Stimulated activated naive B cell treated with anti-CD40 and anti-IgM and Interleukin-4, amounts not matched to agents 10 μg/mL and 1 μg/mL and 100 μg/mL, for 72 hours (primary cell): ENCODE measurements at regions not wholly inside any gene's neighbourhood (a gene's known extent, or its start where the extent isn't known, plus 50 kb on each side); places are given as distances from the start of the nearest gene placed in this dataset.
"Not testable (repeated sequence)": the region's sequence is repeated elsewhere in the genome, so short reads cannot be mapped to it uniquely, and the experiment has no call there.

ENCODE experiments used
- ATAC-seq, 2 donors: fragments of 150-1000 bp; cut with Tn5 transposase; replicated peaks; 2 replicates each; pipeline ENCODE4 v1.10.0; 2021; ENCODE audit warnings: moderate library complexity in 1 of 2
- DNase-seq: peaks from one replicate; pipeline ENCODE4 v3.0.0; 2021
- H3K27ac Mint-ChIP-seq: one replicate; pipeline ENCODE4 v1.8.0; 2022; ENCODE audit warnings: mild to moderate bottlenecking, mixed read lengths
- H3K27me3 Mint-ChIP-seq, 2 donors: one replicate each; pipeline ENCODE4 v1.8.0; 2022; ENCODE audit warnings: mixed read lengths in 2 of 2
- H3K36me3 Mint-ChIP-seq, 2 donors: one replicate each; pipeline ENCODE4 v1.8.0; 2022; ENCODE audit warnings: mixed read lengths in 2 of 2, mild to moderate bottlenecking in 1 of 2
- H3K4me1 Mint-ChIP-seq, 2 donors: one replicate each; pipeline ENCODE4 v1.8.0; 2022; ENCODE audit warnings: mixed read lengths in 2 of 2, mild to moderate bottlenecking in 1 of 2
- H3K4me3 Mint-ChIP-seq, 2 donors: one replicate each; pipeline ENCODE4 v1.8.0; 2022; ENCODE audit warnings: mild to moderate bottlenecking in 2 of 2, mixed read lengths in 2 of 2, moderate library complexity in 1 of 2
- H3K9me3 Mint-ChIP-seq, 2 donors: one replicate each; pipeline ENCODE4 v1.8.0; 2022; ENCODE audit warnings: mixed read lengths in 2 of 2, mild to moderate bottlenecking in 1 of 2

GRCh38 chr9:3741729-3742128 is 215.9 kb upstream of the RFX3 start:
- H3K27ac Mint-ChIP-seq = no peak overlapping the region
- ATAC-seq (no peak), DNase-seq (no peak)
- H3K4me1 Mint-ChIP-seq = no peaks in the 10 kb centered on the region
- H3K4me3 Mint-ChIP-seq = no peak overlapping the region
- peaks cover 5 to 8% of the 10 kb centered on the region in 2 donors for H3K27me3 Mint-ChIP-seq
- peaks cover 0 to 2% of the 10 kb centered on the region in 2 donors for H3K9me3 Mint-ChIP-seq
- no peaks in the 10 kb centered on the region for H3K36me3 Mint-ChIP-seq

GRCh38 chr9:3740690-3741419 is 215.1 kb upstream of the RFX3 start:
- Mint-ChIP-seq H3K4me1 (no peaks in the 10 kb centered on the region), H3K9me3 (no peaks in the 10 kb centered on the region), H3K27me3 (peaks cover 5 to 8% of the 10 kb centered on the region in 2 donors), H3K4me3 (no peak overlapping the region), H3K36me3 (no peaks in the 10 kb centered on the region), H3K27ac (no peak overlapping the region)
- ATAC-seq = no peak
- no peak for DNase-seq

- H3K4me1 Mint-ChIP-seq = peaks cover 3 to 6% of the 10 kb centered on the region in 2 donors
- H3K27ac Mint-ChIP-seq = no peak overlapping the region
- no peaks in the 10 kb centered on the region for H3K9me3 Mint-ChIP-seq
- peaks cover 0 to 4% of the 10 kb centered on the region in 2 donors for H3K27me3 Mint-ChIP-seq
- DNase-seq (no peak), ATAC-seq (no peak)
- no peak overlapping the region for H3K4me3 Mint-ChIP-seq
- no peaks in the 10 kb centered on the region for H3K36me3 Mint-ChIP-seq
Observed at GRCh38 chr9:3736161-3736560, 210.4 kb upstream of the RFX3 start.

GRCh38 chr9:3735251-3735650 is 209.4 kb upstream of the RFX3 start:
- H3K27me3 Mint-ChIP-seq = peaks cover 0 to 4% of the 10 kb centered on the region in 2 donors
- no peak overlapping the region for H3K4me3 Mint-ChIP-seq
- no peak for ATAC-seq
- no peak for DNase-seq
- H3K4me1 Mint-ChIP-seq = peaks cover 3 to 6% of the 10 kb centered on the region in 2 donors
- no peaks in the 10 kb centered on the region for H3K36me3 Mint-ChIP-seq
- no peak overlapping the region for H3K27ac Mint-ChIP-seq
- no peaks in the 10 kb centered on the region for H3K9me3 Mint-ChIP-seq

GRCh38 chr9:3733527-3734262 is 207.9 kb upstream of the RFX3 start:
- DNase-seq, H3K9me3 Mint-ChIP-seq, H3K27ac Mint-ChIP-seq, H3K4me1 Mint-ChIP-seq, H3K4me3 Mint-ChIP-seq, H3K36me3 Mint-ChIP-seq, ATAC-seq, H3K27me3 Mint-ChIP-seq: not testable (repeated sequence)

- no peak overlapping the region for H3K27ac Mint-ChIP-seq
- DNase-seq = no peak
- H3K27me3 Mint-ChIP-seq = no peaks in the 10 kb centered on the region
- ATAC-seq = peak in 1 of 2 donors; percentile 34
- no peaks in the 10 kb centered on the region for H3K9me3 Mint-ChIP-seq
- peaks cover 3 to 6% of the 10 kb centered on the region in 2 donors for H3K4me1 Mint-ChIP-seq
- H3K4me3 Mint-ChIP-seq = no peak overlapping the region
- no peaks in the 10 kb centered on the region for H3K36me3 Mint-ChIP-seq
Observed at GRCh38 chr9:3733039-3733408, 207.2 kb upstream of the RFX3 start.

GRCh38 chr9:3732077-3733038 is 206.6 kb upstream of the RFX3 start:
- Mint-ChIP-seq H3K4me3 (no peak overlapping the region), H3K36me3 (no peaks in the 10 kb centered on the region)

GRCh38 chr9:3730511-3730922 is 204.7 kb upstream of the RFX3 start:
- Mint-ChIP-seq H3K27ac (no peak overlapping the region), H3K4me1 (peaks cover 3 to 6% of the 10 kb centered on the region in 2 donors), H3K27me3 (no peaks in the 10 kb centered on the region), H3K4me3 (no peak overlapping the region), H3K36me3 (no peaks in the 10 kb centered on the region), H3K9me3 (no peaks in the 10 kb centered on the region)
- DNase-seq = no peak
- no peak for ATAC-seq

More at GRCh38 chr9:3732077-3733038, 206.6 kb upstream of the RFX3 start:
- Mint-ChIP-seq H3K9me3 (no peaks in the 10 kb centered on the region), H3K27me3 (no peaks in the 10 kb centered on the region), H3K27ac (no peak overlapping the region), H3K4me1 (peaks cover 3 to 6% of the 10 kb centered on the region in 2 donors)
- peak; percentile 18 for DNase-seq
- ATAC-seq = peak; percentile 92 to 96

GRCh38 chr9:3721096-3721495 is 195.3 kb upstream of the RFX3 start:
- Mint-ChIP-seq H3K27ac (no peak overlapping the region), H3K36me3 (no peaks in the 10 kb centered on the region), H3K4me1 (no peaks in the 10 kb centered on the region), H3K27me3 (peaks cover 0 to 4% of the 10 kb centered on the region in 2 donors), H3K9me3 (no peaks in the 10 kb centered on the region), H3K4me3 (no peak overlapping the region)
- DNase-seq (no peak), ATAC-seq (no peak)

- Mint-ChIP-seq H3K9me3 (no peaks in the 10 kb centered on the region), H3K36me3 (no peaks in the 10 kb centered on the region), H3K4me1 (no peaks in the 10 kb centered on the region), H3K27ac (no peak overlapping the region), H3K4me3 (no peak overlapping the region), H3K27me3 (peaks cover 9 to 14% of the 10 kb centered on the region in 2 donors)
- DNase-seq (no peak), ATAC-seq (no peak)
Observed at GRCh38 chr9:3719286-3719685, 193.5 kb upstream of the RFX3 start.

- no peak for ATAC-seq
- no peaks in the 10 kb centered on the region for H3K36me3 Mint-ChIP-seq
- H3K27me3 Mint-ChIP-seq = peaks cover 18% of the 10 kb centered on the region in 2 donors
- DNase-seq = no peak
- H3K9me3 Mint-ChIP-seq = no peaks in the 10 kb centered on the region
- H3K27ac Mint-ChIP-seq = no peak overlapping the region
- H3K4me1 Mint-ChIP-seq = no peaks in the 10 kb centered on the region
- no peak overlapping the region for H3K4me3 Mint-ChIP-seq
Observed at GRCh38 chr9:3716415-3716814, 190.6 kb upstream of the RFX3 start.

- no peak overlapping the region for H3K27ac Mint-ChIP-seq
- ATAC-seq (no peak), DNase-seq (no peak)
- H3K36me3 Mint-ChIP-seq = no peaks in the 10 kb centered on the region
- H3K9me3 Mint-ChIP-seq = no peaks in the 10 kb centered on the region
- no peaks in the 10 kb centered on the region for H3K4me1 Mint-ChIP-seq
- H3K4me3 Mint-ChIP-seq = no peak overlapping the region
- peaks cover 11 to 35% of the 10 kb centered on the region in 2 donors for H3K27me3 Mint-ChIP-seq
Observed at GRCh38 chr9:3708751-3709150, 182.9 kb upstream of the RFX3 start.

GRCh38 chr9:3704890-3705289 is 179.1 kb upstream of the RFX3 start:
- Mint-ChIP-seq H3K27ac (no peak overlapping the region), H3K9me3 (no peaks in the 10 kb centered on the region), H3K27me3 (peaks cover 28 to 31% of the 10 kb centered on the region in 2 donors), H3K4me1 (no peaks in the 10 kb centered on the region), H3K4me3 (no peak overlapping the region), H3K36me3 (no peaks in the 10 kb centered on the region)
- DNase-seq (no peak), ATAC-seq (no peak)

GRCh38 chr9:3700772-3701171 is 175.0 kb upstream of the RFX3 start:
- ATAC-seq (no peak), DNase-seq (no peak)

More at GRCh38 chr9:3700772-3701171, 175.0 kb upstream of the RFX3 start:
- no peaks in the 10 kb centered on the region for H3K36me3 Mint-ChIP-seq
- H3K27ac Mint-ChIP-seq = no peak overlapping the region
- no peaks in the 10 kb centered on the region for H3K4me1 Mint-ChIP-seq
- peaks cover 23 to 36% of the 10 kb centered on the region in 2 donors for H3K27me3 Mint-ChIP-seq
- H3K9me3 Mint-ChIP-seq = no peaks in the 10 kb centered on the region
- H3K4me3 Mint-ChIP-seq = no peak overlapping the region
